Neural progenitor cell (in vitro differentiated cells): ENCODE measurements at regions not wholly inside any gene's neighbourhood (a gene's known extent, or its start where the extent isn't known, plus 50 kb on each side); places are given as distances from the start of the nearest gene placed in this dataset.

Source experiments
- DNase-seq: peaks from one replicate; pipeline ENCODE4 v3.0.0-alpha.2; 2016; ENCODE audit warnings: low spot score
- H2AFZ ChIP-seq: fragments of 200-600 bp; sonication (generic); replicated peaks from 2 replicates; pipeline ENCODE4 v1.6.1; 2016; ENCODE audit warnings: antibody characterized with exemption
- H3F3A ChIP-seq: fragments of 200-600 bp; sonication (generic); 2 replicates; pipeline ENCODE4 v1.6.1; 2016; ENCODE audit warnings: antibody characterized with exemption, low read depth
- H3K27ac ChIP-seq: fragments of 200-600 bp; sonication (generic); 2 replicates; pipeline ENCODE4 v1.5.1; 2016; ENCODE audit warnings: mild to moderate bottlenecking
- H3K27me3 ChIP-seq: fragments of 200-600 bp; sonication (generic); 2 replicates; pipeline ENCODE4 v1.6.1; 2016; ENCODE audit warnings: mild to moderate bottlenecking, moderate library complexity
- H3K36me3 ChIP-seq: fragments of 200-600 bp; sonication (generic); 2 replicates; pipeline ENCODE4 v1.5.1; 2016
- H3K4me1 ChIP-seq: fragments of 200-600 bp; sonication (generic); 2 replicates; pipeline ENCODE4 v1.6.1; 2016; ENCODE audit warnings: mixed run types
- H3K4me2 ChIP-seq: fragments of 200-600 bp; sonication (generic); 2 replicates; pipeline ENCODE4 v1.6.1; 2016
- H3K4me3 ChIP-seq: fragments of 200-600 bp; sonication (generic); 2 replicates; pipeline ENCODE4 v1.5.1; 2016
- H3K79me2 ChIP-seq: fragments of 200-600 bp; sonication (generic); 2 replicates; pipeline ENCODE4 v1.6.1; 2016; ENCODE audit warnings: low read depth
- H3K9ac ChIP-seq: fragments of 200-600 bp; sonication (generic); 2 replicates; pipeline ENCODE4 v1.6.1; 2016
- H3K9me3 ChIP-seq: fragments of 200-600 bp; sonication (generic); 2 replicates; pipeline ENCODE4 v1.5.1; 2016; ENCODE audit warnings: low read depth
- H4K20me1 ChIP-seq: fragments of 200-600 bp; sonication (generic); 2 replicates; pipeline ENCODE4 v1.6.1; 2016; ENCODE audit warnings: low read depth
- H3K27ac Mint-ChIP-seq: 3 replicates; pipeline ENCODE4 v1.8.0; 2021; ENCODE audit warnings: mixed read lengths
- H3K27me3 Mint-ChIP-seq: 2 replicates; pipeline ENCODE4 v1.8.0; 2022; ENCODE audit warnings: low read depth, mild to moderate bottlenecking, inconsistent platforms, moderate library complexity, mixed read lengths; ENCODE audit not compliant: insufficient read depth
- H3K36me3 Mint-ChIP-seq: 3 replicates; pipeline ENCODE4 v1.8.0; 2021; ENCODE audit warnings: mixed read lengths
- H3K4me1 Mint-ChIP-seq: 3 replicates; pipeline ENCODE4 v1.8.0; 2021; ENCODE audit warnings: mixed read lengths
- H3K4me3 Mint-ChIP-seq: 3 replicates; pipeline ENCODE4 v1.8.0; 2021; ENCODE audit warnings: mild to moderate bottlenecking, moderate library complexity, mixed read lengths
- H3K9me3 Mint-ChIP-seq: 3 replicates; pipeline ENCODE4 v1.8.0; 2020; ENCODE audit warnings: mixed read lengths
- CTCF ChIP-seq: fragments of 200-600 bp; sonication (generic); IDR thresholded peaks from 2 replicates; pipeline ENCODE4 v1.5.1; 2017; ENCODE audit warnings: antibody characterized with exemption, mild to moderate bottlenecking
- EZH2 ChIP-seq: fragments of 200-600 bp; sonication (generic); IDR thresholded peaks from 2 replicates; pipeline ENCODE4 v1.6.1; 2017; ENCODE audit warnings: antibody characterized with exemption, mild to moderate bottlenecking, moderate library complexity
- EZH2phosphoT487 ChIP-seq: fragments of 200-600 bp; sonication (generic); IDR thresholded peaks from 2 replicates; pipeline ENCODE4 v1.6.1; 2017; ENCODE audit warnings: antibody characterized with exemption

- H3K4me3 Mint-ChIP-seq: no peak overlapping the region
- no peak overlapping the region for H3K27ac Mint-ChIP-seq
- peaks cover 9% of the 10 kb centered on the region for H3K9me3 ChIP-seq
- TF ChIP-seq CTCF: peak; percentile 34
- no peak for TF ChIP-seq EZH2phosphoT487
- peaks cover 24% of the 10 kb centered on the region for H3K9me3 Mint-ChIP-seq
- no peaks in the 10 kb centered on the region for H4K20me1 ChIP-seq
- H3K9ac ChIP-seq: no peak overlapping the region
- H3K4me1 Mint-ChIP-seq: peaks cover 27% of the 10 kb centered on the region
- peaks cover 7% of the 10 kb centered on the region for H3K27me3 Mint-ChIP-seq
- no peak overlapping the region for H2AFZ ChIP-seq
- no peak overlapping the region for H3K27ac ChIP-seq
- no peaks in the 10 kb centered on the region for H3K4me1 ChIP-seq
- no peaks in the 10 kb centered on the region for H3K36me3 ChIP-seq
- H3K4me3 ChIP-seq: no peak overlapping the region
- no peak for DNase-seq
- no peak overlapping the region for H3K4me2 ChIP-seq
- H3F3A ChIP-seq: no peaks in the 10 kb centered on the region
- H3K36me3 Mint-ChIP-seq: no peaks in the 10 kb centered on the region
- H3K27me3 ChIP-seq: no peaks in the 10 kb centered on the region
- H3K79me2 ChIP-seq: no peaks in the 10 kb centered on the region
Measured at GRCh38 chr14:104331871-104332605, 193.7 kb downstream of the KIF26A start.

- no peak overlapping the region for H3K9ac ChIP-seq
- peaks cover 23% of the 10 kb centered on the region for H3K9me3 Mint-ChIP-seq
Measured at GRCh38 chr14:104332634-104333270, 194.4 kb downstream of the KIF26A start.

GRCh38 chr14:104333646-104334423, 195.4 kb downstream of the KIF26A start:
- H3K4me1 ChIP-seq: no peaks in the 10 kb centered on the region
- no peak for TF ChIP-seq CTCF
- no peak for TF ChIP-seq EZH2
- no peak for TF ChIP-seq EZH2phosphoT487
- no peak overlapping the region for H3K4me2 ChIP-seq
- Mint-ChIP-seq H3K4me1 (peaks cover 19% of the 10 kb centered on the region), H3K27me3 (peaks cover 9% of the 10 kb centered on the region), H3K4me3 (no peak overlapping the region), H3K27ac (no peak overlapping the region), H3K36me3 (no peaks in the 10 kb centered on the region), H3K9me3 (peaks cover 28% of the 10 kb centered on the region)
- H4K20me1 ChIP-seq: no peaks in the 10 kb centered on the region
- no peak overlapping the region for H3K27ac ChIP-seq
- no peak overlapping the region for H3K4me3 ChIP-seq
- H3K79me2 ChIP-seq: no peaks in the 10 kb centered on the region
- no peak overlapping the region for H2AFZ ChIP-seq
- H3K36me3 ChIP-seq: no peaks in the 10 kb centered on the region
- no peaks in the 10 kb centered on the region for H3K27me3 ChIP-seq
- no peaks in the 10 kb centered on the region for H3F3A ChIP-seq
- no peak for DNase-seq
- peaks cover 9% of the 10 kb centered on the region for H3K9me3 ChIP-seq
- H3K9ac ChIP-seq: no peak overlapping the region

More at GRCh38 chr14:104332634-104333270, 194.4 kb downstream of the KIF26A start:
- no peaks in the 10 kb centered on the region for H3K36me3 Mint-ChIP-seq
- no peak overlapping the region for H3K27ac ChIP-seq
- H3K9me3 ChIP-seq: peaks cover 9% of the 10 kb centered on the region
- no peak overlapping the region for H3K4me2 ChIP-seq
- H3K36me3 ChIP-seq: no peaks in the 10 kb centered on the region
- H3F3A ChIP-seq: no peaks in the 10 kb centered on the region
- H3K4me3 Mint-ChIP-seq: no peak overlapping the region
- no peak for DNase-seq
- H3K27ac Mint-ChIP-seq: no peak overlapping the region
- H3K4me1 ChIP-seq: no peaks in the 10 kb centered on the region
- no peaks in the 10 kb centered on the region for H3K27me3 ChIP-seq
- H3K4me3 ChIP-seq: no peak overlapping the region
- H3K27me3 Mint-ChIP-seq: peaks cover 7% of the 10 kb centered on the region
- H3K4me1 Mint-ChIP-seq: peaks cover 22% of the 10 kb centered on the region
- TF ChIP-seq EZH2 (no peak), EZH2phosphoT487 (no peak), CTCF (no peak)
- H3K79me2 ChIP-seq: no peaks in the 10 kb centered on the region
- no peaks in the 10 kb centered on the region for H4K20me1 ChIP-seq
- H2AFZ ChIP-seq: no peak overlapping the region
